Endothelial cell of umbilical vein (primary cell): ENCODE measurements at regions not wholly inside any gene's neighbourhood (a gene's known extent, or its start where the extent isn't known, plus 50 kb on each side); places are given as distances from the start of the nearest gene placed in this dataset.

Source experiments
- BruUV-seq: library from RNA; stranded (reverse); fragments of 400-500 nt; replicated peaks from 2 replicates; lab custom pipeline; 2021; lab: Mats Ljungman, UMichigan
- CTCF ChIA-PET: fragments of 300-600, 350-600 bp; sonication (Branson Sonifier 250); formaldehyde crosslinking; loops from one replicate; lab custom pipeline; 2021; ENCODE audit warnings: antibody characterized with exemption, inconsistent platforms; lab: Charles Lee
- POLR2A ChIA-PET: fragments of 300-600, 350-600 bp; sonication (Branson Sonifier 250); formaldehyde crosslinking; loops from one replicate; lab custom pipeline; 2021; ENCODE audit warnings: antibody characterized with exemption, inconsistent platforms; lab: Charles Lee
- DNase-seq: peaks from one replicate; pipeline ENCODE4 v3.0.0-alpha.2; 2011; ENCODE audit warnings: low read depth, low spot score
- FAIRE-seq: peaks from 2 replicates; lab custom pipeline; 2011; peaks lifted over from hg19 to GRCh38; lab: Jason Lieb, UNC
- H2AFZ ChIP-seq: 2 replicates; pipeline ENCODE4 v1.6.0; 2012; ENCODE audit warnings: low read depth, low read length, control low read depth, inconsistent platforms
- H3K27ac ChIP-seq: 2 replicates; pipeline ENCODE4 v1.5.1; 2011; ENCODE audit warnings: low read depth, mild to moderate bottlenecking, control low read depth, low read length, moderate library complexity; ENCODE audit not compliant: insufficient read depth
- H3K27me3 ChIP-seq, 2 experiments: 2 replicates each; pipeline versions ENCODE4 v1.6.0 to v1.6.1; 2011; ENCODE audit warnings: low read length in 2 of 2, mixed read lengths in 1 of 2; ENCODE audit not compliant: control insufficient read depth in 2 of 2, insufficient read depth in 2 of 2
- H3K36me3 ChIP-seq, 2 experiments: 2 replicates in 1 of 2; 3 replicates in 1 of 2; pipeline ENCODE4 v1.5.1; 2011; ENCODE audit warnings: low read length in 2 of 2, mild to moderate bottlenecking in 1 of 2, moderate library complexity in 1 of 2; ENCODE audit not compliant: control insufficient read depth in 2 of 2, insufficient read depth in 2 of 2; ENCODE audit errors: extremely low read depth in 1 of 2
- H3K4me1 ChIP-seq: 3 replicates; pipeline ENCODE4 v1.5.1; 2011; ENCODE audit warnings: mild to moderate bottlenecking, low read length; ENCODE audit not compliant: control insufficient read depth, insufficient read depth; ENCODE audit errors: extremely low read depth
- H3K4me2 ChIP-seq: 2 replicates; pipeline ENCODE4 v1.6.1; 2011; ENCODE audit warnings: low read length, control low read depth, mixed read lengths; ENCODE audit not compliant: insufficient read depth
- H3K4me3 ChIP-seq, 3 experiments: fragments of 200-600 bp in 1 of 3; sonication (generic), shearing (Covaris generic) in 1 of 3; replicated peaks in 1 of 3; 2 replicates each; pipeline ENCODE4 v1.5.1; 2011 to 2016; ENCODE audit warnings: control low read depth in 3 of 3, low read length in 3 of 3, mild to moderate bottlenecking in 2 of 3, inconsistent platforms in 1 of 3, low read depth in 1 of 3, moderate library complexity in 1 of 3; ENCODE audit not compliant: insufficient read depth in 1 of 3
- H3K79me2 ChIP-seq: 2 replicates; pipeline ENCODE4 v1.6.0; 2012; ENCODE audit warnings: low read length, inconsistent platforms; ENCODE audit not compliant: control insufficient read depth, insufficient read depth
- H3K9ac ChIP-seq: replicated peaks from 2 replicates; pipeline ENCODE3; 2011; ENCODE audit warnings: low read length, control low read depth; ENCODE audit not compliant: insufficient read depth; ENCODE audit errors: extremely low read depth
- H3K9me1 ChIP-seq: replicated peaks from 3 replicates; pipeline ENCODE4 v1.6.0; 2011; ENCODE audit warnings: mild to moderate bottlenecking, low read length; ENCODE audit not compliant: control insufficient read depth, insufficient read depth; ENCODE audit errors: extremely low read depth
- H3K9me3 ChIP-seq: replicated peaks from 2 replicates; pipeline ENCODE4 v1.5.1; 2012; ENCODE audit warnings: low read length, inconsistent platforms; ENCODE audit not compliant: control insufficient read depth, insufficient read depth
- H4K20me1 ChIP-seq: replicated peaks from 2 replicates; pipeline ENCODE3; 2011; ENCODE audit warnings: mild to moderate bottlenecking, low read length; ENCODE audit not compliant: control insufficient read depth, insufficient read depth; ENCODE audit errors: extremely low read depth
- CTCF ChIP-seq, 2 donors: IDR thresholded peaks; 1 replicate in 1 of 2; 2 replicates in 1 of 2; pipeline ENCODE4 v1.5.1; 2011; ENCODE audit warnings: low read length in 2 of 2, mild to moderate bottlenecking in 2 of 2, moderate library complexity in 2 of 2, control low read depth in 1 of 2, inconsistent platforms in 1 of 2, low read depth in 1 of 2; ENCODE audit not compliant: insufficient read depth in 1 of 2; ENCODE audit errors: extremely low read depth in 1 of 2
- EZH2 ChIP-seq: IDR thresholded peaks from 2 replicates; pipeline ENCODE4 v1.6.1; 2012; ENCODE audit warnings: borderline replicate concordance, low read depth, mild to moderate bottlenecking, moderate library complexity, low read length, inconsistent platforms; ENCODE audit not compliant: severe bottlenecking
- FOS ChIP-seq: IDR thresholded peaks from 2 replicates; pipeline ENCODE4 v1.6.1; 2011; ENCODE audit warnings: mild to moderate bottlenecking, low read length, moderate library complexity, borderline replicate concordance; ENCODE audit not compliant: insufficient read depth
- GATA2 ChIP-seq: IDR thresholded peaks from 2 replicates; pipeline ENCODE4 v1.7.0; 2011; ENCODE audit warnings: low read depth, mild to moderate bottlenecking, moderate library complexity, mixed read lengths, low read length; ENCODE audit not compliant: insufficient read length, insufficient read depth
- JUN ChIP-seq: IDR thresholded peaks from 2 replicates; pipeline ENCODE4 v1.6.1; 2011; ENCODE audit warnings: borderline replicate concordance, low read depth; ENCODE audit not compliant: insufficient read length, insufficient read depth
- MAX ChIP-seq: IDR thresholded peaks from 2 replicates; pipeline ENCODE4 v1.6.1; 2011; ENCODE audit not compliant: insufficient read depth, insufficient read length
- MYC ChIP-seq: IDR thresholded peaks from one replicate; pipeline ENCODE4 v1.6.1; 2011; ENCODE audit warnings: mild to moderate bottlenecking, low read depth, low read length
- POLR2A ChIP-seq: IDR thresholded peaks from 2 replicates; pipeline ENCODE4 v1.6.1; 2012; ENCODE audit warnings: low read depth, mild to moderate bottlenecking, control low read depth, low read length
- POLR2AphosphoS5 ChIP-seq: IDR thresholded peaks from 2 replicates; pipeline ENCODE4 v1.6.1; 2012; ENCODE audit warnings: low read depth, mild to moderate bottlenecking, control low read depth, low read length, moderate library complexity; ENCODE audit not compliant: insufficient read depth
- dilution Hi-C: fragments of 300-500 bp; cut with MboI; formaldehyde crosslinking; loops from one replicate; pipeline ENCODE4 v1.15.0; 2019; ENCODE audit warnings: low sequenced_read_pairs; ENCODE audit not compliant: extremely low pct_ligation_motif_present
- intact Hi-C: fragments of 100-400 bp; cut with micrococcal nuclease; formaldehyde crosslinking; loops from one replicate; pipeline ENCODE4 v1.10.0; 2022

- dilution Hi-C loops (no loop called here), intact Hi-C loops (no loop called here)
- Histone ChIP-seq H3K9me1 (no peaks in the 10 kb centered on the region), H3K4me3 (no peak overlapping the region), H3K27me3 (peaks cover 0 to 2% of the 10 kb centered on the region in 2 experiments), H3K9me3 (no peaks in the 10 kb centered on the region), H2AFZ (no peak overlapping the region), H3K9ac (no peak overlapping the region), H3K79me2 (no peaks in the 10 kb centered on the region), H4K20me1 (no peaks in the 10 kb centered on the region), H3K4me1 (no peaks in the 10 kb centered on the region), H3K36me3 (no peaks in the 10 kb centered on the region), H3K4me2 (no peak overlapping the region), H3K27ac (no peak overlapping the region)
- TF ChIP-seq POLR2AphosphoS5 (no peak), GATA2 (no peak), POLR2A (no peak), EZH2 (no peak), MYC (no peak), MAX (no peak), CTCF (IDR thresholded peaks at IDR 0.05; ENCODE audit: extremely low read depth in 1 of 2, insufficient read depth in 1 of 2, low read depth in 1 of 2, low read length in 2 of 2) (no peak), JUN (no peak), FOS (no peak)
- no TSS peak for BruUV-seq
- POLR2A ChIA-PET = no interaction called here
- FAIRE-seq (no peak), DNase-seq (no peak)
- CTCF ChIA-PET = no interaction called here
Measured at GRCh38 chr2:173491418-173491817, 136.7 kb downstream of the CDCA7 start.
